ENCODE measurements at regions not wholly inside any gene's neighbourhood (a gene's known extent, or its start where the extent isn't known, plus 50 kb on each side); places are given as distances from the start of the nearest gene placed in this dataset.
"Not testable (repeated sequence)": the region's sequence is repeated elsewhere in the genome, so short reads cannot be mapped to it uniquely, and the experiment has no call there.

DNA sequence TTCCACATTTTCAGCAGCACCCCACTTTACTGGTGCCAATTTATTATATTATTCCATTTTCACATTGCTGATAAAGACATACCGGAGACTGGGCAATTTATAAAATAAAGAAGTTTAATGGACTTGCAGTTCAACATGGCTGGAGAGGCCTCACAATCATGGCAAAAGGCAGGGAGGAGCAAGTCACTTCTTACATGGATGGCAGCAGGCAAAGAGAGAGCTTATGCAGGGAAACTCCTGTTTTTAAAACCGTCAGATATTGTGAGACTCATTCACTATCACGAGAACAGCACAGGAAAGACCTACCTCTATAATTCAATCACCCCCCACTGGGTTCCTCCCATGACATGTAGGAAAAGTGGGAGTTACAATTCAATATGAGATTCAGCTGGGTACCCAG, 641.8 kb upstream of the MEF2C start:
- no peak for DNase-seq

DNA sequence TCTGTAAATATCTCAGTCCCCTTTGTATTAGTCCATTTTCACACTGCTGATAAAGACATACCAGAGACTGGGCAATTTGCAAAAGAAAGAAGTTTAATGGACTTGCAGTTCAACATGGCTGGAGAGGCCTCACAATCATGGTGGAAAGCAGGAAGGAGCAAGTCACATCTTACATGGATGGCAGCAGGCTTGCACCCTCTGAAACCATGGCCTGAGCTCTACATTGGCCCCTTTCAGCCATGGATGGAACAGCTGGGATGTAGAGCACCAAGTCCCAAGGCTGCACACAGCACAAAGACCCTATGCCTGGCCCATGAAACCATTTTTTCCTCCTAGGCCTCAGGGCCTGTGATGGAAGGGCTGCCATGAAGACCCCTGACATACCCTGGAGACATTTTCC, 640.9 kb upstream of the MEF2C start:
- not testable (repeated sequence) for DNase-seq

- no peak for DNase-seq
These were observed 637.8 kb upstream of the MEF2C start for GRCh38 chr5:89520771-89521170.

DNA sequence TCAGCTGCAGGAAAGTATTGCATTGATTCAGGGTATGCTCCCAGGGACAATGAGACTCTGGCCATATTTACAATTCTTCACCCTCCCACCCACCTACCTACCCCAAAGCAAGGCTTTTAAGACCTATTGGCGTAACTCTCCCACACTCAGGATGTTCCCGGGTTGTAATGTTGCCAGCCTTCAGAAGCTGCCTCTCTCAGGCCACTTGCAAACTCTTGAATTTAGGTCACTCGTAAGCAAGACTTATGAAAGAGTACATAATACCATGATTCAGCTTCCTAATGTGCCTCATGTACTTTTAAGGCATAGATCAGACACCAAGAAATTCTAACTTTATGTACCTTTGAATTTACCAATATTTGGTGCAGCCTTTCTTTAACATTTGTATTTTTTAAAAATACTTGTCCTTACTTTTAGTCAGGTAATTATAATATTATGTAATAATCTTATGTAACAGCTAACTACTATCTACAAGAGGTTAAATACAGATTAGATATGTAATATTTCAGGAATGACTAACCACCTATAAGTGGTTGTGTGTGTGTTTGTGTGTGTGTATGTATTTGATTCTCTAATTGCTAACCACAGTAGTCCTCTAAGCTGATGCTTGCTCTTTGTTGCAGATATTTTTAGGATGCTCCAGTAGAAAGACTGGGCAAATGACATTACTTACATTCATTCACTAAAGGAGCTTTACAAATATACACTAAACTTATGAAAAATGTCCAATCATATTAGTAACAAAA, 630.5 kb upstream of the MEF2C start:
- no peak for DNase-seq

DNA sequence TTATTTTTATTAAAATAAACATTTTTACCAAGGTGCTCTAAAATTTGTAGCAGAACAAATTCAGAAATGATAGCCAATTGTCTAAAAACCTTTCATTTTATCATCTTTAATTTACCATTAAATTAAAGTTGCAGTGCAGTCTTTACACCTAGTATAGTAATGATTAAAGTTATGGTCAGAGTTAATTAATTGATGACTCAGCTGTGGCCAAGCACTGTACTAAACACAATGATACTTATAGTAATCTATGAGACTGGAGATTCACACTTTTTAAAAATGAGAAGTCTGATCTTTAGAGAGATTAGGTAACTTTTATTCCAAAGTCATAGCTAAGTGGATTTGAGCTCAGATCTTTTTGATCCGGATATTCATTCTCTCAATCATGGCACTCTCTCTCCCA, 621.1 kb upstream of the MEF2C start:
- DNase-seq = no peak

GRCh38 chr5:89499787-89500186, 616.8 kb upstream of the MEF2C start:
- DNase-seq = no peak

DNA sequence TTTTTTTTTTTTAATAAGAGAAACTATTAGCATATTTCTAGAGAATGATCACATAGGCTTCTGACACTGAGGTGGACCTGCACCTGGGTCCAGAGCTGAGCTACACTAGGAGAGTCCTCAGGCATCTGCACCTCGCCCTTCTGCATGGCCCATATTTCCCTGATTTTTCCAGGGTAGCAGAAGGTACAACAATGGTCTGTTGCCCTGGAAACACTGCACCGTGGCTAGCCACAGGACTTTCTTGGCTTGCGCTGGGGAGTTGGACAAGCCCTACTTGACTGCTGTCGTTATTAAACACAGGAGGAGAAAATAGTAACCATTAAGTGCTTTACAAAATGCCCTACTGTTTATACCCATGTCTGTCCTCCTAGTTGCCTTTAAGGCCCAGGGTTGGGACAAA, 615.7 kb upstream of the MEF2C start:
- no peak for DNase-seq

GRCh38 chr5:89493414-89493813, 610.4 kb upstream of the MEF2C start:
- no peak for DNase-seq

- DNase-seq = no peak
These were observed 602.0 kb upstream of the MEF2C start for GRCh38 chr5:89484962-89485361.

DNA sequence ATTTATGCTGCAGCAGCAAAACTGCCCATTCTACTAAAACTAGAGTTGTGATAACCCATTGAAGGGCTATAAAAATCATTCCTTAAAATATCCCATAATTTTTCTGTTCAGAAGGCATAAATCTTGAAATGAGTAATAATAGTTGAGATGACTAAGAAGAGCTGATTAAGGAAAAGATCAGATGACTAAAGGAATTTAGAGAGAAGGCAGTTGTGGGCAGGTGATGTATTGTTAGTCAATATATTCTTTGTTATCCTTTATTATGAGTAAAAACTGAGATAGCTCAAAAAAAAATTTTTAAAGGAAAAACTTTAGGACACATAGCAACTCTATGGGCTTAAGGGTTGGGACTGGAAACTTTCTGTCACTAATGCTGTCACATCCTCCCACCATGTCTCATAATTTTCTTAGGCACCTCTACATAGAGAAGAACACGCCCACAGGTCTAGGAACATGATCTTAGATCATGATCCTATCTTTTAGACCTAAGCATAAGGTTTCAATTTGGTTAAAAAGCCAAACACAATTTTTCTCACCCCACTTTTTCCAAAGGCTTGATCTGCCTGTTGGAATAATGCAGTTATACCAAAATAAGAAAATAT, 597.5 kb upstream of the MEF2C start:
- no peak for DNase-seq

DNA sequence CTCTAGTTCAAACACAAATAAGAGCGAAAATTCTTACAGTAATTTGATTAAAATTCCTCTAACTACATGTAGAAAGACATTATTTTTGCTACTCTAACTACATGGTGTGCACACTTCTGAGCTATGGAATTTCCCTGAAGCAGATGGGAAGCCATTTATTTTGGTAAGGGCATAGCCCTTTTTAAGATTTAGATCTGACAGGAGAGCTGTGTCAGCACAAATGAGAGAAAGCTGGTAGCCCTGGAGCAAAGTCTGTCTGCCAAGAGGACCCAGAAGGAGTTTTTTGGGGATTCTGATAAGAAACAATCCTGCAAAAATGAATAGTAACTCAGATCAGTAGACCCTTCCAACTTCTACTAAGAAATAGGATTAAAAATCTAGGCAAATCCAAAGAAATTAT, 595.9 kb upstream of the MEF2C start:
- no peak for DNase-seq

DNA sequence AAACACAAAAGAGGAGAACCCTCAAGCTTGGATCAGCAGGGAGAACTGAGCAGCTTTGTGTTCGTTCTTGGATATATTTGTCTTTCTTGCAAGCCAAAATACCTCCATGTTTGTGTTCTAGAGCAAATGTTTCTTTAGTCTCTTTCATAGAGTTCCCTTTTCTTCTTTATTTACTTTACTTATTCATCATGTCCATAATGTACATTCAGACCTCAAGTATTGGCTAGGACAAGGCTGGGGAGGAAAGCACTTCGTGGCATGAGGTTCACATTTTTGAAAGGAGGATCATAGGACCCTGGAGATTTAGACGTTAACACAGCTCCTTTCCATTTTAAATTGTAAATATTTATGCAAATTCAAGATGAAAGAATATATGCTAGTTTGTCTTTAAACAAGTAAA, 590.2 kb upstream of the MEF2C start:
- no peak for DNase-seq

- DNase-seq = no peak
These were observed 588.6 kb upstream of the MEF2C start for GRCh38 chr5:89471541-89471940.

DNA sequence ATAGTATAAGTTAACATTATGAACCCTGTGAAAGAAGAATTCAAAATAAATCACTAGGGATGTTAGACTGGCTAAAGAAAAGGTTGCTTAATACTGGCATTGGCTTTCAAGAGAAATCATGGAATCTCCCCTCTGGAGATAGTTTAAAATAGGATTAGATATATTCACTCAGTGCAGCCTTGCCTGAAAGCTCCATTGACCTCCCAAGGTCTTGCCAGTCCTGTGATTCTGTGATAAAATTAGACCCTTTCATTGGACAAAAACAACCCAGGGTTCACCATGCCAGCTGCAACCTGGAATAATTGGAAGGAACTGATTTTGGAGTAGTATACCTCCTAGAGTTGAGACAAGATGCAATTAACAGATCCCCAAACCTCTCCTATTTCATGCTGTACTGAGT, 588.1 kb upstream of the MEF2C start:
- DNase-seq = no peak

DNA sequence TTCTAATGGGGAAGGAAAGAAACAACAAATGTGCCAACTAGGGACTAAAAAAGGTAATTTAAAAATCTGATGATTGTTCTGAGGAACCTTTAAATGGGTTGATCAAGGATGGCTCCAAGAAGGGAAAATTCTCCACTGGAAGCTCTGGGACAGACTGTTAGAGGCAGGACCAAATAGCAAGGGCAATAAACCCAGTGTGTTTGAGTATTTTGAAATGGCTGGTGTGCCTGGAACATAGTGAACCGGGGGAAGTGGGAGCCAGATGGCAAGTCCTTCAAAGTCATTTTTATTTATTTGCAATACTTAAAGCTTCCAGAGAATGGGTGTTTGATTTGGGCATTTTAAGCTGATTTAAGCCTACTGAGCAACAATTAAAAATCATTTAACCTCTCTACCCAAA, 587.7 kb upstream of the MEF2C start:
- DNase-seq = no peak

DNA sequence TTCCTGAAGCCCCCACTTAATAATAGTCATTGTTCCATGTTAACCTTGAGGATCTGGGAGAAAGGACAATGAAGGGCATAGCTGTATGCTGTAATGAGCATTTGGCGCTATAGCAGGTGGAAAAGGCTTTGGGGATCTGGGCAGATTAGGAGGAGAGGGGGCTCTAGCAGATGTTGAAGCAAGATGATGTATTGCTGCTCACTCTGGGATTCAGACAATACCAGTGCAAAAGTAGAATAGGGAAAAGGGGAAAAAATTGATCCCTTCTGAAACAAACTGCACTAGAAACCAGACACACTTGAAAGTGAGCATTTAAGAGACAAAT, 575.3 kb upstream of the MEF2C start:
- DNase-seq = no peak

- no peak for DNase-seq
These were observed 574.7 kb upstream of the MEF2C start for GRCh38 chr5:89457411-89458331.

DNA sequence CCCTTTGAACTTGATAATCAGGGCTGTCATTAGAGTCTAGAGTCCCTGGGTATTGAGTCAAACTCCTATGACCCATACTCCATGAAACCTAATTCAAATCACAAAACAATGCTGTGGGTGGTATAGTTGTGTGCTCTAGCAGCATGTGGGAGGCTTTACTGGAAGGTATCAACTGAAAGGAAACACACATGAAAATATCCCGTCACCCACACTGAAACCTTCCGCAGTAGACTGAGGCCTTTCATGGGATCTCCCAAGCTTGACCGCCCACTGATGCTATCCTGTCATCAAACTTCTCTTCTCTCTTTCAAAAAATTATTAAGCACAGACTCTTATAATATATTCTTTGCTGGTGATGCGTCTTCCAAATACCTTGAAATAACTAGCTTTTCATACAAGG, 569.1 kb upstream of the MEF2C start:
- DNase-seq = no peak

GRCh38 chr5:89451263-89451662, 568.3 kb upstream of the MEF2C start:
- no peak for DNase-seq

DNA sequence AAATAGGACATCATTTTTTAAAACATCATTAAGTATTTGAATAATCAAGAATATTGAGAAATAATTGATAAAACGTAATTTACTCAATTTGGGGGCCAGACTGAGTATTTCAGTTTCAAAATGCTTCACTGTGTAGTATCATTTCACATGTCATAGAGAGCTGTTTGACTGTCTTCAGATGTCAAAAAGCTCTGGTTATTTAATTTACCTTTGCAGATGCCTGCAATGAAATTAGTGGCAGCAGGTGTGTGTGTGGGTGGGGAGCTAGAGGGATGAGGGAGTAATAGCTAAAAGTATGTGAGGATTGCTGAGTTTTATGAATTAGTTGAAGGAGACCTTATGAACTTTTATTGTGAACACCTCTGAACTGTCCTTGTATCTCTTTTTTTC, 567.2 kb upstream of the MEF2C start:
- DNase-seq = no peak

- DNase-seq = no peak
These were observed 566.6 kb upstream of the MEF2C start for GRCh38 chr5:89449392-89450148.

GRCh38 chr5:89447027-89447426, 564.0 kb upstream of the MEF2C start:
- no peak for DNase-seq

- DNase-seq = no peak
These were observed 562.2 kb upstream of the MEF2C start for GRCh38 chr5:89445106-89445745.

Measured in DMS79 (cell line).